GM19395 (cell line): ENCODE measurements at regions not wholly inside any gene's neighbourhood (a gene's known extent, or its start where the extent isn't known, plus 50 kb on each side); places are given as distances from the start of the nearest gene placed in this dataset.
"Not testable (repeated sequence)": the region's sequence is repeated elsewhere in the genome, so short reads cannot be mapped to it uniquely, and the experiment has no call there.

Source experiments
- ATAC-seq: cut with Tn5 transposase; IDR thresholded peaks from one replicate; pipeline ENCODE4 v1.9.1; 2021; ENCODE audit warnings: mild to moderate bottlenecking, moderate library complexity; ENCODE audit not compliant: unreplicated experiment

DNA sequence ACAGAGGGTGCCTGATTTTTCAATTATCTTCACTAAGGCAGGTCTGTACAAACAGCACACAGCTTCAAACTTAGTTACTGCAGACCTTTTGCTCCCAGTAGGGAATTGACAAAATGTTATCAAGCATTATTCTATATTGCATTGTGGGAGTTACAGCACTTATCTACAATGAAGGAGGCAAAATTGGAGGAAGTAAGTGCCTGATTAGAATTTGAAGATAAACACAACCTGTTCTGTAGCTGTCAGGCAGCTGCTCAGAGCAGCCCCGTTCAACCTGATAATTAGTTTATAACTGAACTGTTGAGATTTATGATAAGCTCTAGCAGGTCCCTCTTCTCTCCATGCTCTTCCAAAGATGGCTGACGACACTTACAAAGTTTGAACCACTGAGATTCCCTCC, 364.4 kb upstream of the CYRIA start:
- ATAC-seq, result no peak

DNA sequence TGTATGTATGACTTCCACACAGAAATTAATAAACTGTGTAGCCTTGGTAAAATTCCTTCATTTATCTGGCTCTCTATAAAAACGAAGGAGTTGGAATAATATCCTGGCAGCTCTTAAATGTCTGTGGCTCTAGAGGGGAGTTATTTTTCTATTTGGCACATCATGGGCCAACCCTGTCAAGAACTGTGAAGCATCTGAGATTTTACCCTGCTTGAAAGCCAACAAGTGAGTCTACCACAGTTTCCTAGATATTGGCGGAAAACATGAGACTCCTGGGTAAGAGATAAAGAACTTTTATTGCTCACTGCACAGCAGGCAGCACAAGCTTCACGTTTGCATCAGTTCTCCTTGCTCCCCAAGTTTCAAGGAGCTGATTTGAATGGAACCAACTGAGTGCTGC, 346.7 kb upstream of the CYRIA start:
- no peak for ATAC-seq

DNA sequence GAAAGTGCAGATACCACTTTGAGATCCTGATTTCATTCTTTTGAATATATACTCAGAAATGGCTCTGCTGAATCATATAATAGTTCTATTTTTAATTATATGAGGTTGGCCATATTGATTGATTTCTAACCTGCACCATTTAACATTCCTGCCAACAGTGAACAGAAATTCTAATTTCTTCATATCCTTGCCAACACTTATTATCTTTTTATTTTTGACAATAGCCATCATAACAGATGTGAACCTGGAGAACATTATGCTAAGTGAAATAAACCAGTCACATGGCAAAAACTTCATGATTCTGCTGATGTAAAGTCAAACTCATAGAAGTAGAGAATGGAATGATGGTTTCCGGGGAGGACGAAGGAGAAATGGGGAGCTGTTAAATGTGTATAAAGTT, 344.5 kb upstream of the CYRIA start:
- no peak for ATAC-seq

DNA sequence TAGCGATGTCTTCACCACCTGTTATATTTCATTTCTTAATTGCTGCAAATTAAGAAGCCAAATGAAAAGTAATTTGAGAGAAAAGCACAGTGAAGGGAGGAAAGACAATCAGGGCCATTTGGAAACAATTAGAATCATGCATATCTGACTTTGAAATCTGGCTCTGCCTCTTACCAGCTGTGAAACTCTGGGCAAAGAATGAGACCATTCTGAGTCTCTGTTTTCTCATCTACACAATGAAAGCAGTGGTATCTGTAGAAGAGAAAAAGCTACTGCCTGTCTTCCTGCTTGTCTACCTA, 334.5 kb upstream of the CYRIA start:
- no peak for ATAC-seq

DNA sequence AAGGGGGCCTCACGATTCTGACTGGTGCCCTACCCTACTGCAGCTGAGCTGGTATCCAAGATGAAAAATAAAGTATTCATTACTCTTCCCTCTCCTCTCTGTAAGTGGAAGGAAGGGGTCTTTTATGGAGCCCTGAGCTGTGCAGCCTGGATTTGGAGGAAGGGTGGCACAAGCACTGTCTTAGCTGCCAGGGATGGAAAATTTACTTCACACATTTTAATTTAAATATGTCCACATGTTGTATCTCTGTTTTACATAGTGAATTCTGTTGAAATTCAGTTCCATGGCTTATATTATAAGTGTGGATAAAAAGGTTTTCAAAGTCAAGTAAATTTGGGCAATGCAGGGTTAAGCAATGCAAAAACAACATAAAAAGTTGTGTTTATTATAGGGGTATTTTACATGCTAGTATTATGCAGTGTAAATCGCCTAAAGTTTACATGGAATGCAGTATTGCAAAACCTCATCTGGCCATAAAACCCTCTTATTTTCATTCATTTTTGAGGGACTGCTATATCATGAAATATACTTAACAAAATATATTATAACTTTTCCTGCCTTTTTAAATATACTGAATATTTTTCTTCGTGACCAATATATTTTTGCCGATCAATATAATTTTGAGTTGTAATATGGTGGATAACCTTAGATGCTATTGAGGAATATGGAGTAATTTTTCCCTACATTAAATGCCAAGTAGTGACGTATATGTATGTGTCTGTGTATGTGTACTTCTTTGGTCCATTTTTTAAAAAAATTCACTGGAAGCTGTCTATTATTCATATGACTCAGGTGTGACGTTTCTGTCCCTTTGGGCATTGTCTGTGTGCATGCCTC, 333.9 kb upstream of the CYRIA start:
- no peak for ATAC-seq

DNA sequence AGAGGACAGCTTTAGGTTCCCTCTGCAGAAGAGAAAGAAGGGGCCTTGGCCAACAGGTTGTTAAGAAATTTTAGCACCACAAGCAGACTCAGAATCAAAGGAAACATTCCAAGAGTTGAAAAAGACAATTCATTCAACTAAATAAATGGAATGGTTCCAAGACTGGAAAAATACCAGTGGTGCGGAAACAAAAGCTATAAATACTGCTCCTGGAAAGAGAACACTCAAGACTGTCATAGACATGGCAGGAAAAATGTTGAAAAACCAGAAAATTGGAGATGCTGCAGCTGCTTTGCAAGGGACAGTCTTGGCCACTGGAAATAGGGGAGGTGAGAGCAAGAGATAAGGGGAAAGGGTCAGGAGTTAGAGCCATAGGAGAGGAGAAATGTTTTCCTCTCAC, 312.7 kb upstream of the CYRIA start:
- no peak for ATAC-seq

DNA sequence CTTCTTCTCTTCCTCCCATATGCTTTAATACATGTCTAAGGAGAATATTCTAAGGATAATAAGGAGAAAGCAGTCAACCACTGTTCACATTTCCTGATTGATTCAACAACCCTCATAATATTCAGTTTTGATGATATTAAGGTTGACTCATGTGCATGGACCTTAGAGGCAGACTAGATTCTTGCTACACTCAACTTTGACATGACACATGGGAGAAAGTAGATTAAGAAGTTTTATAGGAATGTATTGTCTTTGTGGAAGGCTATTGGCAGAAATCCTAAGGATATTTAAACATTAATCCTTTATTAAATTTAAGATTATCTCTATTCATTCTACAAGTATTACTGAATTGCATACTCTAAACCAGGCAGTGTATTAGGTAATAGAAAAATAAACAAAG, 309.1 kb upstream of the CYRIA start:
- ATAC-seq, result no peak

DNA sequence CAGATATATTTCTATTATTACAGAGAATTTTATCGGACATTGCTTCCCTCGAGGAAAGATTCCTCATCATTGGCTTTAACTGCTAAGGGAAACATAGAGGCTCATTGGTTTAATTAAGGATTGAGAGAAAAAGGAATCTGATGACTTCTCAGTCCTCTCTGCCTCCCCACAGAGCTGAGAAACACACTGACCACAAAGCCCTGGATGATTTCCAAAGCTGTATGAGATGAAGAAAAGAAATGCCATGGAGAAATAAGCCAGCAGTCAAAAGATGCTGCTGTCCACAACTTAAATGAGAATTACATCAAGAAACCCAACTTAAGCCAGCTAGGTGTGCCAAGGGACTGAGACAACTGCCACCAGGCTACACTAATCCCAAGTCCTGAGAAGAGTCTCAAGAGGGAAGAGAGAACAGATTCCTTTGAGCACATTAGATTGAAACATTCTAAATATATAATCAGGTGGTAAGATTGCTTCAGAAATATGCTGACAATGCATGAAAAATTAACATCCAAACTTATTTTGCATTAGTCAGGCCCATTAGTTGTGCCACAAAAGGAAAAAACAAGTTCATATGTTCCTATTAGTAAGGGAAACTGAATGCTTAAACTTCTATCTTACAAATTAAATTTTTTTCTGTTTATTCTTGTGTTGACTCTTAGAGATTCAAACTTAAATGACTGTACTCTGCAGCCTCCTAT, 308.1 kb upstream of the CYRIA start:
- no peak for ATAC-seq

DNA sequence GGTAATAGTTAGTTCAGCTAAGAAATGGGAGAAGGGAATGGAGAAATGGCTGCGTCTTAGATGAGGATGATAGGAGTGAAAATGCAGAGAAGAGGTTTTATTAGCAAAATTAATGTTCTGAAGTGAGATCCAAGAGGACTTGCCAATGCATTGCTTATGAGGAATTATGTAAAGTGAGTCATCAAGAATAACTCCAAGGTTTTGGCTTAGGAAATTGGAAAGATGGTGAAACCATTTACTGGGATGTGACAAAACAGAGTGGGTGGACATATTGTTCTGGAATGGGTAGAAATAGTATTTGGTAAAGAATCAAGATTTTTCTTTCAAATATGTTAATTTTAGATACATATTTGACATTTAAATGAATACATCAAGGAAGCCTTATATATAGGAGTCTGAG, 306.6 kb upstream of the CYRIA start:
- ATAC-seq, result no peak

DNA sequence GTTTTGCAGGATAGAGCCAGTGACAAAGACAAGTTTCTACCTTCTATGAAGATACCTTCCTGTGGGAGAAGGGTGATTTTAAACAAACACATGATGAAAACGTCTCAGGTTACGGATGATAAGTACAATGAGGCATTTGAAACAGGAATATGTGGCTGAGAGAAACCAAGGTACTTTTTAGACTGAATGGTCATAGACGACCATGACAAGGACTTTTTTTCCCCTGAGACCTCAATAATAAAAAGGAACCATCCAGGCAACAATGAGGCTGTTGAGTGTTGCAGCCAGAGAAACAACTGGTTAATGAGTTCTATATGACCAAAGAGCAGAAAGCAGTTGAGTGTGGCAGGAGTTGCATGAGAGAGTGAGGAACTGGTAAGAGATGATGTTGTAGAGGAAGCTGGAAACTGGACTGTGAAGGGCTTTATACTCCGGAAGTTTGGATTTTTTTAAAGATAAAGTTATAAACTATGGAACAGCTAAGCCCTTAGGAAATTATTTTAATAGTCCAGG, 306.1 kb upstream of the CYRIA start:
- ATAC-seq, result no peak

DNA sequence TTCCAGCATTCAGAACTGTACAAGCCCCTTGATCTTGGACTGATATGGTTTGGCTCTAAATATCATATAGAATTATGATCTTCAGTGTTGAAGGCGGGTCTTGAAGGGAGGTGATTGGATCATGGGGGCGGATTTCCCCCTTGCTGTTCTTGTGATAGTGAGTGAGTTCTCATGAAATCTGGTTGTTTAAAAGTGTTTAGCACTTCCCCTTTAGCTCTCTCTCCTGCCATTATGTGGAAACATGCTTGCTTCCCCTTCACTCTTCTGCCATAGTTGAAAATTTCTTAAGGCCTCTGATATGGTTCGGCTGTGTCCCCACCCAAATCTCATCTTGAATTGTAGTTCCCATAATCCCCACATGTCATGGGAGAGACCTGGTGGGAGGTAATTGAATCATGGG, 305.3 kb upstream of the CYRIA start:
- not testable (repeated sequence) for ATAC-seq

DNA sequence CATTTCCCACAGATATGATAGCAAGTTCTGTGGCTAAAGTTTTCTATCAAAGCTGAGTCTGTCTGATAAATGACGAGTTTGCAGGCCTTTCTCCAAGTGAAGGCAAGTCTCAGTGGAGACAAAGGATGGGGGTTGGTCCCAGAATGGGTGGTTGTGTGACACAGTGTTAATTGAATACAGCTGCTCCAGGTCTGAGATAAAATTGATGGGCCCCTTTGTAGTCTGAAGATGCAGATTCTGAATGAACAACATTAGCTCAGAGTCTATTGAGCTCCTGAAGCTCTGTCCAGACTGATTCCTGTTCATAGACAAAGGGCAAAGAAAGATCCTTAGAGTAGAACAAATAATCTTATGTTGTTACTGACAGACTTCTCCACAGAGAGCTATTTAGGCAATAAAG, 296.9 kb upstream of the CYRIA start:
- ATAC-seq, result no peak

DNA sequence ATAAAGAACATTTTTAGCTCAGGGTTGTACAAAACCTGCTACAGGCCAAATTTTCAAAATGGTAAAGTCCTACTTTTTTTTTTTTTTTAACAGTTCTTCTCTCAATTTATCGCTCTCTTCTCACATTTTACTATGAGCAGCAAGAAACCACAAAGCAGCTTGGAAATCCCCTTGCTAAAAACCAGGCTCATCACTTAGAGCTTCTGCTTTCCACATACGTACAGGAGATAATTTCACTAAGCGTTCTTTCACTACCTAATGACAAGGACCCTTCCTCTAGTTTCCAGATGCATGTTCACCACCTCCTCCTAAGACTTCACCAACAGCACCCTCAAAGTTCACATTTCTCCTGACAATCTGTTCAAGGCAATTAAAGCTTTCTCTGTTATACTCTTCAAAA, 294.9 kb upstream of the CYRIA start:
- no peak for ATAC-seq

DNA sequence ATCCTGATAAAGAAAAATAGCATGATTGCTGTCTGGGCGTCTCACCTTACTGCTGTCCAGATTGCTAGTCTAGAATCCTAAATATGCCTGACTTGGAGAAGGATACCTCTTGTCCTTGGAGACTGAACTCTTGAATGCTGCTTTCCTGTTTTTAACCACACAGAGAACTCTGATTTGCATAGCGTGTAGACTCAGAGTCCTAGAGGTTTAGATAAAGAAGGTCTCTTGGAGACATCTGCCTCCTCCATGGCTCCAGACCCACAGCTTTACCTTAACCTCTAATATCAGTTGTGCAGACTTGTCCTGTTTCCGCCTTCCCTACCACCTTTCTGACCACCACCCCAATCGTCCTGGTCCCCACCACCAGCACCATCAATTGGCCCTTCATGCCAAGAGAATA, 292.6 kb upstream of the CYRIA start:
- no peak for ATAC-seq

DNA sequence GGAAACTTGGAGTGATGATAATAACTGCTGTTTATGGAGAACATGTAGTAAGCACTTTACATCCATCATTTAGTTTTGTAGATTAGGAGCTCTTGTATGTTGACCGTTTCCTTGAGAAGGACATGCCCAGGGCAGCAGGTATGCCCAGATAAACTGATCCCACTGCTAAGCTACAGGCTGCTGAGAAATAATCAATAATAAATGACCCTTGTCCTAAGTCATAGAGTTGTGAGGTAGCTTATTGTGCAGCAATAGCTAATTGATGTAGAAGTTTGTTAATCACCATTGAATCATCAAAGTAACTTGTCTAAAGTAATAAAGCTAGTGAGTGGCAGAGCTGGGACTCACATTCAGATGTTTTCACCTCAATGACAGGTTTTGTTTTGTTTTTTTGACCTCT, 287.2 kb upstream of the CYRIA start:
- ATAC-seq, result no peak

DNA sequence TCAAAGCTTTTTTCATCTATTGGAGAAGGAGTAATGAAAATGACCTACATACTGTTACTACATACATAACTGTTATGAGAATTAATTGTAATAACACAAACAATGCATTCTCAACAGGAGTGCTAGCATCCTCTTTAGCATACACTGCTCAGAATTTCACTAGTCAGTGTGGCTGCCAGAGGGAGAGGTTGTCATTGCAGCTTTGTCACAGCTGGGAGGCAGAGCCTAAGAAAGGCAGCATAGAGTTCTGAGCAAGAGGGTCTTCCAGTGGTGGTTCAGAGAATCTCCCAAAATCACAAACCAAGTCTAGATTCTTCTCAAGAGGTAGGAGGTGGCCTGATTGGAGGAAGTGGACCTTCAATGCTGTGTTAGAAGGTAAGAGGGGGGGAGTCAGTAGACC, 286.7 kb upstream of the CYRIA start:
- no peak for ATAC-seq

DNA sequence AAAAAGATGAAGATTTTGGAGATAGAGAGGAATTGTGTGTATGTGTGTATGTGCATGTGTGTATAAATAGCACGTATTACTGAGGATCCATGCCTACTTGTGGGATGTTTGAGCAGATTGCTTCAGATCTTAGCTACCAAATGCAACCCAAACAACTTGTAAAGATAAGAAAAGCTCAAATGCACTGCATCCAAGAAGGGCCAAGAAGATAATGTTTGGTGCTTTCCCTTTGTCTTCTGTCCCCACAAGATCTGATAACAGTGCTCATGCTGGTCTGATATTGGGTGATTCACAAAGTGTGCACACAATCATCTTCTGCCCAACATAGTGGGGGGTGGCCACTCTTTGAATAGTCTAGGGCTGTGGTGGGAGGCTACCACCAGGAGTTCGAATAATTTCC, 284.8 kb upstream of the CYRIA start:
- ATAC-seq, result no peak

DNA sequence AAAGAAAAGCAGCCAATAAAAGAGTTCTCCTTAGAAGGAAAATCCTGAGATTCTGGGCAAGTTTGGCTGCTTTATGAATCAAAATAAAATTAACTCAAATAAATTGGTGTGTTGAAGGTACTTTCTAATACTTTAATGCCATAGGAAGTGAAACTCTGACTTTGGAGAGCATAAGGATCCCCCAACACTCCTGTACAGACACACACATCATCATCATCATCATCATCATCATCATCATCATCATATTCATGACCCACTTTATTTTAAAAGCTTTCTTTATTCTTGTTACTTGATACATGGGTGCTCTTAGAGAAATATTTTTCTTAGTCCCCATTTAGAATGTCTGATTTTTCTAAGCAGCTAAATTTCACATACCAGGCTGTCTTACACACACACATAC, 283.1 kb upstream of the CYRIA start:
- no peak for ATAC-seq

DNA sequence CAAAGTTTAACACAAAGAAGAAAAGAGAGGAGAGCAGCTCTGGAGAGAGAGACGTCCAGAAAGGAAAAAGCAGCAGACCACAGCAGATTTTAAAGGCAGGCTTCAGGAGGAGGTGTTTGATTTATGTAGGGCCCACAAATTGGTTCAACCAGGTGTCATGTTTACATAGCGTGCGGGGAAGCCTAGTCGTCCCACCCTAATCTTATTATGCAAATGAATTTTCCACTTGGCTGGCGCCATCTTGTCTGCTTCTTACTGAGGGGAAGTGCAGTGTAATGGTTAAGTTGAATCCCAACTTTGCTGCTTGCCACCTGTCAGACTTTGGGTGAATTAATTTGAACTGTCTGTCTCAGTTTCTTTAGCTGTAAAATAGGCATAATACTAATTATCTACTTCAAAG, 282.4 kb upstream of the CYRIA start:
- no peak for ATAC-seq

DNA sequence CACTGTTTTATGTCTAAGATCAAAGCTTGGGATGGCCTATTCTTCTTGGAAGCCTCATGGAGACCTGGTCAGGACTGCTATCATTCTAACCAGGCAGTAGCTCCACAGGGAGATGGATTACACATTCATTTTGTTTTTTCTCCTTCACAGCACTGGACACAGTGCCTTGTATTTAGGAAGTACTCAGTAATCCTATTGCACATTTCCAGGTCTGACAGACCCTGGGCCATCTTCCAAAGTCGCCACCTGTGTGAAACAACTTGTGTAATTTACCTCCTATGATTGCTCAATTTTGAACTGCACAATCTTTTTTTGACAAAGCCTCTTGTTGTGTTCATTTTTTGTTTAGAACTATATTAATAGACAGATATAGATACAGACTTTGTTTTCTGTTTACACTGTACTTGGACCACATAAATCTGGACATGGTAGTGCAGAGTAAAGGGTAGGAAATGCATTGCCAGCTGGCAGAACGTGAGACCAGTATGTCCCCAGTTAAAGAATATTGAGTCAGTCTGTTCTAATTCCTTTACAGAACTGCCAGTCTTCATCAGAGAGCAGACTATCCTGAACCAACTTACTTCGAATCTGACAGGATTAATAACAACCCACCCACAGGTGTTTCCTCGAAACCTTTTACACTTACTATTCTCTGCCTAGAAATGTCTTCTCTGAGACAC, 277.8 kb upstream of the CYRIA start:
- no peak for ATAC-seq

DNA sequence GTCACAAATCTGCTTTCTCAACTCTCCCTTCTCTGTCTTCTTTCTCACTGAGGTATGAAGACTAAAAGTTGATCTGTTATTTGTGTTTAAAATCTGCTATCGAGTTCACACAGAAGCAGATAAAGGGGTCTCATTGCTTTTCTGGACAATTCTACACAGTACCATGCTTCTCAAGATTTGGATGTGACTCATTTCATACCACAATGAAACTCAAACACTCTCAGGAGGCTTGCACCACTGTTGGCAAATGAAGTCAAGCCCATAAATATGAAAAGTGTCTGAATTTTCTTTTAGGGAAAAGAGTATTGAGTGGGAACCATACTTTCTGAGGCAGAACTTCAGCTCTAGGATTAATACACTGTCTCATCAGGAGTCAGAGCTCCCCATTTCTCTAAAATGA, 274.6 kb upstream of the CYRIA start:
- no peak for ATAC-seq

DNA sequence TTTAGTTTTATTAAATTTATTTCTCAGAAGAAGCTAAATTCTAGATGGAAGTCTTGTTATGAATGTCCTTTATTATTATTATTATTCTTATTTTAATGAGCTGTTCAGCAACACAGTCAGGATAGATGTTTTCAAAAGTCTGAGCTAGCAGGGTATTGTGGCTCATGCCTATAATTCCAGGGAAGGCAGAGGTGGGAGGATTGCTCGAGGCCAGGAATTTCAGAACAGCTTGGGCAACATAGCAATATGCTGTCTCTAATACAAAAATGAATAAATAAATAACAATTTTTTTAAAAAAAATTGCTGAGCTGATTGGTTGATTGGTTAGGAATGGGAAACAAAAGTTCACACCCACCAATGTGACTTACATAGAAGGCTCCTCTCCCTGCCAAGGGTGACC, 274.1 kb upstream of the CYRIA start:
- no peak for ATAC-seq
